Sigmoid colon (tissue), 3 donors: ENCODE measurements at regions not wholly inside any gene's neighbourhood (a gene's known extent, or its start where the extent isn't known, plus 50 kb on each side); places are given as distances from the start of the nearest gene placed in this dataset.

ENCODE experiments used
- POLR2A ChIP-seq, 2 donors: fragments of 450-650 bp; IDR thresholded peaks; one replicate each; pipeline ENCODE4 v1.6.1; 2016; ENCODE audit warnings: antibody characterized with exemption in 2 of 2, mild to moderate bottlenecking in 2 of 2, moderate library complexity in 2 of 2
- TF ChIP-seq, protein P1 (sequence below), 4 experiments: fragments of 450-650 bp in 3 of 4; fragments of 200-600 bp in 1 of 4; IDR thresholded peaks; one replicate each; pipeline ENCODE4 v1.5.1; 2016 to 2019; ENCODE audit warnings: antibody characterized with exemption in 4 of 4, mild to moderate bottlenecking in 3 of 4, moderate library complexity in 2 of 4

DNA sequence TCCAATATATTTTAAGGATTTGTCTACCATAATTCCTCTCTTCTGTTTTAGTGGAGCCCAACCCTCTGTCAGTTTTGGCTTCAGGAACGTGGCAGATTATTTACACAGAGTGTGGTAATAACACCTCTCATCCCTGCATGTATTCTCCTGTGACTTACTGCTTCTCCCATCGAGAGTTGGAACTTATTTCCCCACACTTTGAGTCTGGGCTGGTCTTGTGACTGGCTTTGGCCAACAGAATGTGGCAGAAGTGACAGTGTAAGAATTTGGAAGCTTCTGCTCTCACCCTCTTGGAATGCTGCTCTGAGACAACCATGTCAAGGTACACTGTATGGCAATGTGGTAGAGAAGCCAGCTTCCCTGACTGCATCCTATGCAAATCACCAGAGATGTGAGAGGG, 407.7 kb downstream of the EPM2A start:
- TF ChIP-seq, protein P1, sequence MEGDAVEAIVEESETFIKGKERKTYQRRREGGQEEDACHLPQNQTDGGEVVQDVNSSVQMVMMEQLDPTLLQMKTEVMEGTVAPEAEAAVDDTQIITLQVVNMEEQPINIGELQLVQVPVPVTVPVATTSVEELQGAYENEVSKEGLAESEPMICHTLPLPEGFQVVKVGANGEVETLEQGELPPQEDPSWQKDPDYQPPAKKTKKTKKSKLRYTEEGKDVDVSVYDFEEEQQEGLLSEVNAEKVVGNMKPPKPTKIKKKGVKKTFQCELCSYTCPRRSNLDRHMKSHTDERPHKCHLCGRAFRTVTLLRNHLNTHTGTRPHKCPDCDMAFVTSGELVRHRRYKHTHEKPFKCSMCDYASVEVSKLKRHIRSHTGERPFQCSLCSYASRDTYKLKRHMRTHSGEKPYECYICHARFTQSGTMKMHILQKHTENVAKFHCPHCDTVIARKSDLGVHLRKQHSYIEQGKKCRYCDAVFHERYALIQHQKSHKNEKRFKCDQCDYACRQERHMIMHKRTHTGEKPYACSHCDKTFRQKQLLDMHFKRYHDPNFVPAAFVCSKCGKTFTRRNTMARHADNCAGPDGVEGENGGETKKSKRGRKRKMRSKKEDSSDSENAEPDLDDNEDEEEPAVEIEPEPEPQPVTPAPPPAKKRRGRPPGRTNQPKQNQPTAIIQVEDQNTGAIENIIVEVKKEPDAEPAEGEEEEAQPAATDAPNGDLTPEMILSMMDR (IDR thresholded peaks at IDR 0.05) = no peak
- no peak for TF ChIP-seq POLR2A (IDR thresholded peaks at IDR 0.05)
